DMS114 treated with DMSO at 0.1 percent for 48 hours (cell line): ENCODE measurements at regions not wholly inside any gene's neighbourhood (a gene's known extent, or its start where the extent isn't known, plus 50 kb on each side); places are given as distances from the start of the nearest gene placed in this dataset.

Experiments used
- DNase-seq: peaks from one replicate; lab custom pipeline; 2025; ENCODE audit not compliant: unreplicated experiment; lab: John Stamatoyannopoulos, UW

DNA sequence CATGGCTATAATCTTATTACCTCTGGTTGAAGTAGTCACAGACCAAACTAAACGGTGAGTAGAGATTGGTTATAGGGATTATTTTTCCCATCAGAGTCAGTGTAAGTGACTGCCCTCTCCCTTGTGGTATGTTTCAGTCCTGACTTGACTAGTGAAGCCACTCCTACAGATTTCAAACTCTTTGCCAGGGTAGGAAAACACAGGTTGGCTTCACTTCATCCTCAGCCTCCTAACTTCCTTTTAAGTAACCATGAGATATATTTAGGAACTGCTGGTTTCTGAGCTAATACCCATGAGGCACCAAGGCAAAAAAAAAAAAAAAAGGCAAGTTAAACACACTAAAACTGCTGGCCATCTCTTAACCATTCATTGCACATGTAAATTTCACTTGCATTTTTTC, 349.2 kb upstream of the MCTP2 start:
- DNase-seq, result no peak

DNA sequence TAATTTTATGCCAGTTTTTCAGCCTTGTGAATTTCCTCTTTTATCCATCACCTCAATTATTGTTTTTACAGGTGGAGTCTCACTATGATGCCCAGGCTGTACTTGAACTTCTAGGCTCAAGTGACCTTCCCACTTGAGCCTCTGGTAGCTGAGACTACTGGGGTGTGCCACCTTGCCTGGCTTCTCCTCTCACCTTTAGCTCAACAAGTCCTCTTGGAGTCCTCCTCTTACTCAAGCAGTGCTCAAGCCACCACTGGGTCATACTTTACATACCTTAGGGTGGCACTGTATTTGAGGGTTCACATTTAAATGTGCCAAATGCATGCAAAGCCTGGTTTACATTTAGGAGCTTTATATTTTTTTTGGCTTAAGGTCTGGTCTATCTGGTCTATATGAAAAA, 350.1 kb upstream of the MCTP2 start:
- no peak for DNase-seq

DNA sequence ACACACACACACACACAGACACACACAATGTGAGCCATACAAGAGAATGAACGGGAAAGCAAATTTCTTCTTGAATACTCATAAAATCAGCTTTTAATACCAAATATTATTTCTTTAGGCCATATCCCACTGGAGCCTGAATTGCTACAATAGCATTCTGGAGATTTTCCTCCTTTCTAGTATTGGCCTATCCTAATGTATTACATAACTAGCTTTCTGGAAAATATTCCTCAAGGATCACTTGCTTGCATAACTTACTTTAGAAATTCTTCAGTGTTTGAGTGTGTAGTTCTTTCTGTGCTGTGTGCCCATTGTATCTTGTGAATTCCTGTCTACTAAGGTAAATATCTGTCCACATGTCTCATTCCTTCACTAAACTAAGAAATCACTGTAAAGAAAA, 351.0 kb upstream of the MCTP2 start:
- DNase-seq, result no peak

DNA sequence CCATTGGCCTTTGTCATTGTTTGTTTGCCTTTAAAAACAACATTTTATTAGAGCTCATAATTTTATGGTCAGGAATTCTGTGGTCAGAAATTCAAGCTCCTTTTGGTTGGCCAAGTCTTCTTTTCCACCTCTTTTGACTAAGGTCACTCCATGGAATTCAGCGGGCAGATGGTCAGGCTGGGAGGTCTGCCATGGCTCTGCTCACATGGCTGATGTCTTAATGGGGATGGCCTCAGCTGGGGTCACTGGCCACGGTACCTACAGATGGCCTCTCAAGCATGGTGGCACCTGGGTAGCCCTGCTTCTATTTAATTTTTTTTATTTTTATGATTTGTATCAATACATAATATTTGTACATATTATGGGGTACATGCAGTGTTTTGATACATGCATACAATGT, 360.8 kb upstream of the MCTP2 start:
- no peak for DNase-seq

DNA sequence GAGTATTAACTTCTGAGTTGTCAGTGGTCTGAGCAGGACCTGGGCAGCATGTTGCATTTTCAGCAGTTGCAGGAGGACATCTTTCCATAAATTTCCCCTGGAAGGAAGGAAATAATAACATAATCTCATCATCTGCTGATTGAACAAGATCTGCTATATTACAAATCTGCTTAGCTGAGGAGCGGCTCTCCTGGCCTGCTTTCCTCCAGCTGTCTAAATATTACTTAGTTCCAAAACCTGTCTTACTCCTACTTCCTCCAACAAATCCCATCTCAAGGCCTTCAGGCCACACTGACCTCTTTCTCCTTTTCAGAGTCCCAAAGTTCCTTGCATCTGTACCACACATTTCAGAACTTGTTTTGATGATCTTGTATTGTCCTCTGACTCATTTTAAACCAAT, 364.4 kb upstream of the MCTP2 start:
- no peak for DNase-seq

DNA sequence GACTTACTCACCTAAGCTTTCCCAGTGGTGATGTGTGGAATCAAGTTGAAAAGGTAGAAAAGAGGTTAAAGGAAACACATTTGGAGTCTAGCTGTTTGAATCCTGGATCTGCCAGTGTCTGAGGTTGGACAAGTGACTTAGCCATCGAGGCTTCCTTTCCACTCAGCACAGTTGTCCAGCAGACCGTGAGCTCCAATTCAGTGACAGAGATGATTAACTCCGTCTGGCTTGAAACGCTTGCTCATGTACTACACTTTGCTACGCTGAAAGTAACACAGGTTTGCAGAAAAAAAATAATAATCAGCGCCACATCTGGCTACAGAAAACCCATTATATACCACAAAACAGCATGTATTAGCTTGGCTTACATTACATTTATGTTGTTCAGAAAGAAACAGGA, 364.9 kb upstream of the MCTP2 start:
- DNase-seq, result no peak

DNA sequence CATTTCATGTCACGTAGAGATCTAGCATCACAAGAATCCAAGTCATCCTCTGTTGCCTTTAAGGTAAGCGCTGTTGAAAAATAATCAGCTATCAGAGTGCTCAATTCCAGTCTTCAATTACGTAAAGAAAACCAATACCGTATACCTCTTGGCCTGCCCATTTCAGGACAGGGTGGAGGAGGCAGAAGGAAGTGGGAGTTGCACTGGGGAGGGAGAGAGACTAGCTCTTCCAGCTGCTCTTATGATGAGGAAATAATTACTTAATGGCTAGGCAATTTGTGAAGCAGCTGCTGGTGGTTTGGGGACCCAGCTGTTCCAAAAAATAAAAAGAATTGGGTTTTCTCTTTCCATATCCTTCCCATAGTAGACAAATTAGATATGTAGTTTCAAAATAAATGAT, 365.8 kb upstream of the MCTP2 start:
- no peak for DNase-seq

DNA sequence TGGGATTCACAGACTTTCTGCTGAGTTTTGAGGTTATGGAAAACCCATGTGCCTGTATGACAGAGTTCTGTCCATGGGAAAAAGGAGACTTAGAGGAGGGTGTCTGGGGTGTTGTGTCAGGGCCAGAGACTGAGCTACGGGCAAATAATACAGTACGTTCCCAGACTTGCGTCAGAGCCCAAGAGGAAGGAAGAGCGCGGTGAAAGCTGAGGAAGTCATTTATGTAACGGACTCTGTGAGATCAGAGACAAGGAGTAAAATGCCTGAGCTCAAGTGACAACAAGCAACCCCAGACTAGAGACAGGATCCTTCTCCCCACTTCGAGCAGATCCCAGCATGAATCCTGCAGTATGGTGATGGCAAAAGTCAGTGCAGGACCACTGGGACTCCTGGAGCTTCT, 368.6 kb upstream of the MCTP2 start:
- DNase-seq, result no peak

DNA sequence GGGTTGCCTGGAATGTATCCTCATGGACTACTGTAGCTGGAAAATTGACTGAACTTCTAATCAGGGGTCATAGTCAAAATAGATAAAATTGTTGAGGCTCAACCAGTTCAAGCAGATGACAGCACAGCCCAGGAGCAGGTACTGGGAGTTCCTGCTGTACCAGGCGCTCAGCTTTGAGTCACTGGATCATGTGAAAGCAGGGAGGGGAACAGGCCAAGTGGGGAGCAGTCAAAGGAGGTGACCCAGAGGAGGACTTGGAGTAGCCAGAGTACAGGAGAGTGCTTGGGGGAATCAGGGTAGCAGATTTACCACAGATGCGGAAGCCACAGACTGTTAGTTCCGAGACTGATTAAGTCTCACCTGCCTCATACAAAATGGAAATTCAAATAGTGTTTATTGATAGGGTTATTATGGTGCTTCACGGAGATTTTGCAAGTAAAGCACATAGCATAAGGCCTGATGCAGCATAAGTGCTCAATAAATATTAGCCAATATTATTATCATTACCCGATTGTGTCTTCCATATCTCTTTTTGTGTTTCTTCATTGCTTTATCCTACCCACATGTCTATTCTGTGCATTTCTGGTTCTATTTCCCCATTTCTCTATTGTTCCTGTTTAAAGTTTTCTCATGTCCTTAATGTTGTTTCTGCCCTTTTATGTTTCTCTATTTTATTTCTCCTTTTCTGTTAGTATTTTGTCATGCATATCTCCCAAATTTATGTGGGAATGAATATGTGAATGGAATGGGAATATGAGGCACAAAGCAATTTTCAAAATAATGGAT, 369.2 kb upstream of the MCTP2 start:
- DNase-seq, result no peak

DNA sequence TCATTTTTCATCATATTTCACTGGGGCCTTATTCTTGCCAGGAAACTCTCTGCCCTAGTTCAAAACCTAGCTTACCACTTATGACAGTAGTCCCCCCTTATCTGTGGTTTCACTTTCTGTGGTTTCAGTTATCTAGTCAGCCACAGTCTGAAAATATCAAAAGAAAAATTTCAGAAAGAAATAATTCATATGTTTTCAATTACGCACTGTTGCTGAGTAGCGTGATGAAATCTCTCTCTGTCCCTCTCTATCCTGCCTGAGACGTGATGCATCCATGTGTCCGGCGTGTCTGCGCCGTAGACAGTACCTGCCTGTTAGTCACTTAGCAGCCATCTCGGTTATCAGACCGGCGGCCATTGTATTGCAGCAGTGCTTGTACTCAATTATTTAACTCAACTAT, 369.9 kb upstream of the MCTP2 start:
- DNase-seq, result no peak

DNA sequence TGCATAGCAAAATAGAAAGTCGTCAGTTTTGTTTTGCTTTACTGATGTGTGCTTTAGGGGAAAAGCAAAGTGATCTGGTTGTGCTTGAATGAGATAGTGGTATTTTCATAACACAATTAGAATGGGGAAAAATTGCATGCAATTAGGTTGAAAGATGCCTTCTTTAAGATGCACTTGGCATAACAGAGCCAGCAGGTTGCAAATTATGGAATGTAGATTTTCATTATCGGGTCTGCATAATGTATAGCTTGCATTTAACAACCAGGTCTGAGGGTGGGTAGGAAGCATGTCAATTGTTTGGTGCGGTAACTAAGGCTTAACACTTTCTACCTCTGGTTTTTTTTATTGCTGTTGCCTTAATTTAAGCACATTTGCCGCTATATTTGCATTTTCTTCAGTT, 370.7 kb upstream of the MCTP2 start:
- no peak for DNase-seq

DNA sequence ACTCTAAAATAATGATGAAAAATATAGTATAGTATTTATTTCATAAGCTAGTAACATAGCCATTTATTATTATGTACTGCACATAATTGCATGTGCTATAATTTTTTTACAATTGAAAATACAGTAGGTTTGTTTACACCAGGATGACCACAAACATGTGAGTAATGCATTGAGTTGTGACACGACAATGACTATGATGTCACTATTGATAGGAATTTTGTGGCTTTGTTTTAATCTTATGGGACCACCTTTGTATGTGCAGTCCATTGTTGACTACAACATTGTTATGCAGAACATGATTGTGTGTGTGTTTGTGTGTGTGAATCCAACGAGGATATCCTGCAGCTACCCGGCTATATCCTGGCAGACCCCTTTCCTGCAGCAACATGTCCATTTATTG, 372.2 kb upstream of the MCTP2 start:
- no peak for DNase-seq

DNA sequence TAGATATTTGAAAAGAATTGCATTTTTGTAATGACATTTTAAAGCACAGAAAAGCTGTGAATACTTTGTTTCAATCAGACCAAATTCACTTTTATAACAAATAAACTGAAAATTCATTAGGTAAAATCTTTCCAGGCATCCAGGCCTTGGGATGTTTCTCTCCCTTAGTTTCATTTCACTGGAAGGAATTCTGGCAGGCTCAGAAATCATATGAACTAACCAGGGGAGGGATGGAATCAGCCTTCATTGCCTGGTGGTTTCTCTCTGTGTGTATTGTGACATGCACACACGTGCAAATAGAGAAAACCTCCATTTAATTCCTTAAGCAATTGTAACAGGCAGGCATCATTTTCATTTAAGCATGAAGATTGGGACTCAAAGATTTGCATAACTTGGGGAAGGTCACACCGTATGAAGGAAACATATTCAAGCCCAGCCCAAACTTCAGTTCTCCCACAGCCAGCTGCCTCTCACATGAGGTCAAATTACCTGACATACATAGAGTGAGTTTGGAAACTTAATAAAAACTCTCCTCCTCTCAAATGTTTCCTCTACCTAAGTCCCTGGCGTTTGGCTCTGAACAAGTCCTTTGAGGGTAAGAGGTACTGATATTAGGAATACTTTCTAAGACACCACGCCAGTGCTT, 376.1 kb upstream of the MCTP2 start:
- DNase-seq, result no peak

DNA sequence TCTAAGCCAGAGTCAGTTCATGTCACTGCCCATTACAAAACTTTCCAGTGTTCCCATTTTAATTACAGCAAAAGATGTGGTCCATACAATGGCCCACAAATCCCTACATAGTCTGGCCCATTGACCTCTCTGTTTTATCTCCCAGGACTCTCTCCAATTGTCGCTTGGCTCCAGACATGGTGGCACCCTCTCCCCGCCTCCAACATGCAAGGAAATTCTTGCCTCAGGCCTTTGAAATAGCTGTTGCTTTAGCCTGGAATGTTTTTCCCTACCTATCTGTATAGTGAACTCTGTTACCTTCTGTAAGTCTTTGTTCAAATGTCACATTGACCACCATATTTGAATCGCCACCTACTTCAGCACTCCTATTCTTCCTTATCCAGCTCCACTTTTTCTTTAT, 377.3 kb upstream of the MCTP2 start:
- no peak for DNase-seq

DNA sequence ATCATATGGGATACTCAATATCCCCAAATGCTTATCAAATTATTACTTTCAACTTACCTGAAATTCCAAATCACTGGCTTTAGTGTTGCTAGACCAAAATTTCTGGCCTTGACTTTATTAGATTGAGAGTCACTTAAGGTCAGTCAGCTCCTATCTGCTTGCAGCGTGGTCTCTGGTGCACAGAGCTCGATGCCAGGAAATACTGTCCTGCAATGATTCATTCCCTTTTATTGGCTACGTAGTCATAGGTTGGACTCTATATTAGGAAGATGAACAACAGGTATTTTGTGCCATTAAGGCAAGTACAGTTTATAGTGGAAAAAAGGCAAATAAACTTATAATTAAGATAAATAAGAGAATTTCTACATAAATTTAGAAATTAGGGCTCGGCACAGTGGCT, 378.6 kb upstream of the MCTP2 start:
- DNase-seq, result no peak

DNA sequence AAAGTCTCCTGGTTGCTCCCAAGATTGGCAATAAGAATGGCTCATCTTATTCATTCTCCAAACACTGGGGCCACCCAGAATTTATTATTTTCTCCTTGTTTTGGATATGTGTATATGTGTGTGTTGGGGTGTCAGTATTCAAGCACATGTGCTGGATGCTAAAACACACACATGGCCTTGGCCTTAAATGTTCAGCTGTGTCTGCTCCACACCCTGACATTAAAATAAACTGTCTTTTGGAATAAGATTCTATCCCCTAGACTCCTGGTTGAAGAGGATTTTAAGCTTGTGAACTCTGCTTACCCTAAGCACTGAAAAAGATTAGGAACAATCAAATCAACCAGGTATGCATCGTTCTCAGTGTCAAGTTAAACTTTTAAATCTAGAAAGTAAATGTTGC, 382.9 kb upstream of the MCTP2 start:
- no peak for DNase-seq

DNA sequence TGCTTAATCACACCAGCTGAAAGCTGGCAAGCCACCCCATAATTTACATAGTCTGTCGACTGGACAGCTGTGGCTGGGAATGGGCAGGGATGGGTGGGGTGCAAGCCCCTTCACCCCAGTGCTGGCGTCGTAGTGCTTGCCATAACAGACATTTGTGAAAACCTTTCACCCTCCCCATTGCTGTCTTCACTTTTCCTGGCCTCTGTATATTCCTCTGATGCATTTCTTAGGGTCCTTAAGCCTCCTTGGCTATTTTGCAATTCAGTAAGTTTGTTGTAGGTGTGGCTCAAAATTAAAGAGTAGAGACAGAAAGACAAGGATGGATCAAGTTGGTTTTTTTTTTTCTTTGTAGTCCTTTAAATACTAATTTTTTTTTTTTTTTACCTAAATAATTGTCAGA, 383.3 kb upstream of the MCTP2 start:
- no peak for DNase-seq

DNA sequence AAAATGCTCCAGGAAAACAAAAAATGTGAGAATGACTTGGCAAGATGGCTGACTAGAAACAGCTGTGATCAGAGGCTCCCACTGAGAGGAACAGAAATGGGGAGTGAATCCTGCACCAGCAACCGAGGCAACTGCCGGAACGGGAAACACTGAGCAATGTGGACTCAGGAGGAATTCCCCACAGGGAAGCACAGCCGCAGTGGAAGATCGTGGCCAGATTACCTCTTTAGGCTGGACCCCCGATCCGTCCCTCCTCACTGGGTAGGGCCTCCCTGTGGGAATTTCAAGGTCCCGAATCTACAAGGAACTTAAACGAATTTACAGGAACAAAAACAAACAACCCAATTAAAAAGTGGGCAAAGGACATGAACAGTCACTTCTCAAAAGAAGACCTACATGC, 385.2 kb upstream of the MCTP2 start:
- no peak for DNase-seq

DNA sequence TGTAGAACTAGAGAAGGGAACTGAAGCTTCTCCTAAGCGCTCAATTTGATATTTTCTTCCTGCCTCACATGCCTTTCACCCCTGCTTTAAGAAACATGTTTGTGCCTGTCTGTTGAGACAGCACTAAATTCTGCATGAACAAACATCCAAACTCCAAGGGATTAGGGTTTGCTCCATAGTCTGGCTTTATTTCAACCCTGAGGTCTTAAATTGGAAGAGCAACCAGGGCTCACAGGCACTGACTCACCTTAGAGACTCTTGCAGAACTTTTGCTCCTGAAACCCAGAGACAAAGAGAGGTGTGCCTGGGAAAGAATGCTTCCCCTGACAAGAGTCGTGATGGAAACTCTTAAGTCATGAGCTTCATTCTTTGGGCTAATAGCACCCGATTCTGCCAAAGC, 393.9 kb upstream of the MCTP2 start:
- no peak for DNase-seq

DNA sequence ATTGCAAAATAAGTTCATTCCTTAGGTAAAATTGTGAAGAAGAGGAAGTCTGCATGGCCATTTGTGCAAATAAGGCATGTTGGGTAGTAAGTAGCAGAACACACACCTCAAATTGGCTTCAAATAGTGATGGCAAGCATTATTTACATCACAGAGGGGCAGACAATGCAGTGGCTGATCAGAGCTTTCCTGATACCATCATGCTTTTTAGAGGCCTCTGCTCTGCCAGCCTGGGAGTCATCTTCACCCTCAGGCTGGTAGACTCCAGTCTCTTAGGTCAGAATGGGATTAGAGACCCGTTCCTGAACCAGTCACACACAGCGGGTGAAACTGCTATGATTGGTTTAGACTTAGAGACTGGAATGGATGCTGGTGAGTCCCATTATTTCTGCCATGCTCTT, 396.0 kb upstream of the MCTP2 start:
- no peak for DNase-seq

DNA sequence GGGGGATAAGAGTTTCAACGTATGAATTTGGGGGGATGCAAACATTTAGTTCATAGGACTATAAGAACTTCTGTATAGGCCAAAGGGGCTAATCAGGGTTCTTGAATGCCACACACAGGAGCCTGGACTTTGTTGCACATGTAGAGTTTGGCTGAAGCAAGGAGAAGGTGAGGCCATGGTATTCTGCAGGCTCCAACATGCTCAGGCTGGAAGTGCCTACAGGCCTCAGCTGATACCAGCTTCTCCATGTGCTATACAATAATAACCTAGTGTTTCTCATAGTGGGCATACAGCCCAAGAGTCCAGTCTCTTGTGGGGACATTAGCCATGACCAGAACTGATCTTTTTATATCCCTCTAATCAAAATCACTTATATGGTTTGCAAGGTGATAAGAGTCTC, 399.7 kb upstream of the MCTP2 start:
- no peak for DNase-seq

DNA sequence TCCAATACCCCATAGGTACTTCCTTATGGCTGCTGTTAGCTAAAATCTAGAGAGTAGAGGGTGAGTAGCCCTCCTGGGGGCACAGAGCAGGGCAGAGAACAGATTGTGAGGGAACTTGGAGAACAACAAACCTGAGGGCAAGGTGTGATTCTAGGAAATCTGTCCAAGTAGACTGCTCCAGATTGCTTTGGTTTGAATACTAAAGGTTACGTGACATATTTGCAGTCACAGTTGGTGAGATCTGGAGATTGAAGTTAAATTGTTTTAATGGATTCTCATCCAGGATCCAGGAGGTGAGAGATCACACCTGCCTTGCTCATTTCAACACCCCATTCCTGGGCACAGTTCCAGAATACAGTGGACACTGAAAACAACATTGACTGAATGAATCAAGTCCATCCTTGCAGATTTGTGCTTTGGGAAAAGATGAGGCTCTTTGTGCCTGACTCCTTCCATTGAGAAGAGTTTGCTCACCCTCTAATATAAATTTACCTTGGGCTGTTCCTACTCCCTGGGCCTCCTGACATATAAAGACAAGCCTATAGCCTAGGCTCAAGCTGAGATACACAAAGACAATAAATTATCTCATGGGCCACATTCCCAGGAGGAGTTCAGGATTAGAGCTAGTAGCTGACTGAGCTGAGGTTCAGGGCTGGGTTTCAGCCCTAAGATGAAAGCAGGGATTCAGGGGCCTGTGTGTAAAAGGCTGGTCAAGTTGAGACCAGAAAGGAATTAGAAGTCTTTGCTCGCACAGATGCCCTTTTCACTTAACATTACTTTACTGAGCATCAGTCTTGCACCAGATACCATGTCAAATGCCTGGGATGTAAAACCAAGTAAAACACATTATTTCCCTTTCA, 400.9 kb upstream of the MCTP2 start:
- no peak for DNase-seq
